T-cell (primary cell): ENCODE measurements at regions not wholly inside any gene's neighbourhood (a gene's known extent, or its start where the extent isn't known, plus 50 kb on each side); places are given as distances from the start of the nearest gene placed in this dataset.
"Not testable (repeated sequence)": the region's sequence is repeated elsewhere in the genome, so short reads cannot be mapped to it uniquely, and the experiment has no call there.

Source experiments
- ATAC-seq, 4 experiments: fragments of 200-7000 bp in 3 of 4; fragments of 150-1000 bp in 1 of 4; cut with Tn5 transposase; replicated peaks in 1 of 4; 1 replicate in 3 of 4; 2 replicates in 1 of 4; pipeline ENCODE4 v1.10.0; 2021; ENCODE audit warnings: moderate library complexity in 3 of 4, mild to moderate bottlenecking in 2 of 4, moderate number of reproducible peaks in 1 of 4
- CTCF ChIA-PET, 2 donors: fragments of 300-600 bp; sonication (Branson Sonifier 250); formaldehyde crosslinking; loops; one replicate each; lab custom pipeline; 2022; ENCODE audit warnings: antibody characterized with exemption in 2 of 2; lab: Charles Lee
- POLR2A ChIA-PET, 2 donors: fragments of 300-600 bp; sonication (Branson Sonifier 250); formaldehyde crosslinking; loops; one replicate each; lab custom pipeline; 2022; ENCODE audit warnings: antibody characterized with exemption in 2 of 2; lab: Charles Lee
- DNase-seq, 35 experiments: peaks; one replicate each; pipeline versions ENCODE4 v3.0.0 to v3.0.0-alpha.2; 2013 to 2023
- H3K27ac ChIP-seq: one replicate; pipeline ENCODE4 v1.5.1; 2013; ENCODE audit warnings: low read length
- H3K27me3 ChIP-seq, 2 experiments: replicated peaks in 1 of 2; 1 replicate in 1 of 2; 2 replicates in 1 of 2; pipeline versions ENCODE4 v1.6.1 to v1.7.0; 2013; ENCODE audit warnings: low read length in 1 of 2, mixed read lengths in 1 of 2; ENCODE audit not compliant: control insufficient read depth in 2 of 2, insufficient read depth in 2 of 2; ENCODE audit errors: extremely low read depth in 1 of 2
- H3K36me3 ChIP-seq, 2 donors: 1 replicate in 1 of 2; 2 replicates in 1 of 2; pipeline versions ENCODE4 v1.6.1 to v1.7.0; 2013; ENCODE audit warnings: low read length in 1 of 2; ENCODE audit not compliant: control insufficient read depth in 2 of 2, insufficient read depth in 1 of 2; ENCODE audit errors: extremely low read depth in 1 of 2
- H3K4me1 ChIP-seq, 2 experiments: 1 replicate in 1 of 2; 2 replicates in 1 of 2; pipeline versions ENCODE4 v1.6.1 to v1.7.0; 2013; ENCODE audit warnings: low read length in 2 of 2, mixed read lengths in 1 of 2; ENCODE audit not compliant: insufficient read depth in 2 of 2, control insufficient read depth in 1 of 2; ENCODE audit errors: extremely low read depth in 1 of 2
- H3K4me3 ChIP-seq, 2 donors: 1 replicate in 1 of 2; 2 replicates in 1 of 2; pipeline versions ENCODE4 v1.5.1 to v1.7.0; 2013; ENCODE audit warnings: mild to moderate bottlenecking in 2 of 2, low read length in 1 of 2, moderate library complexity in 1 of 2; ENCODE audit not compliant: control insufficient read depth in 1 of 2; ENCODE audit errors: extremely low read depth in 1 of 2
- H3K9me3 ChIP-seq: 2 replicates; pipeline ENCODE4 v1.7.0; 2013
- H3K27ac Mint-ChIP-seq, 2 donors: one replicate each; pipeline ENCODE4 v1.8.0; 2020 to 2021; ENCODE audit warnings: mild to moderate bottlenecking in 2 of 2, mixed read lengths in 2 of 2
- H3K27me3 Mint-ChIP-seq, 2 donors: one replicate each; pipeline ENCODE4 v1.8.0; 2021 to 2022; ENCODE audit warnings: mixed read lengths in 2 of 2
- H3K36me3 Mint-ChIP-seq: one replicate; pipeline ENCODE4 v1.8.0; 2021; ENCODE audit warnings: mixed read lengths
- H3K4me1 Mint-ChIP-seq, 3 donors: one replicate each; pipeline ENCODE4 v1.8.0; 2020 to 2022; ENCODE audit warnings: mixed read lengths in 3 of 3, mild to moderate bottlenecking in 1 of 3
- H3K4me3 Mint-ChIP-seq, 3 donors: one replicate each; pipeline ENCODE4 v1.8.0; 2020 to 2022; ENCODE audit warnings: mild to moderate bottlenecking in 3 of 3, mixed read lengths in 3 of 3, moderate library complexity in 3 of 3
- H3K9me3 Mint-ChIP-seq, 3 donors: one replicate each; pipeline ENCODE4 v1.8.0; 2020 to 2022; ENCODE audit warnings: mixed read lengths in 3 of 3
- WGBS: methylation state at CpG from one replicate; pipeline ENCODE4 v1.1.5; 2013; ENCODE audit warnings: missing lambda C conversion rate; ENCODE audit not compliant: insufficient coverage; 5-methylcytosine and 5-hydroxymethylcytosine counted together

- ATAC-seq (no peak), DNase-seq (no peak)
- no peak overlapping the region for H3K4me3 ChIP-seq
- no peak overlapping the region for H3K4me3 Mint-ChIP-seq
- no peaks in the 10 kb centered on the region for H3K36me3 ChIP-seq
- H3K4me1 Mint-ChIP-seq, result no peaks in the 10 kb centered on the region
- peaks cover 0 to 2% of the 10 kb centered on the region in 2 experiments for H3K27me3 ChIP-seq
- no peaks in the 10 kb centered on the region for H3K9me3 ChIP-seq
- ChIA-PET POLR2A (interaction anchor here in 1 of 2 donors (0.6 kb wide), 1 partner anchor 9 kb away, joined by 3 read pairs; no protein-coding TSS in a partner anchor), CTCF (no interaction called here)
- H3K27ac ChIP-seq, result no peak overlapping the region
- H3K27me3 Mint-ChIP-seq, result peaks cover 11 to 29% of the 10 kb centered on the region in 2 donors
- H3K9me3 Mint-ChIP-seq, result no peaks in the 10 kb centered on the region
- 92% methylated on average over 3 of the region's 10 CpGs for WGBS
- H3K36me3 Mint-ChIP-seq, result no peaks in the 10 kb centered on the region
- H3K4me1 ChIP-seq, result no peaks in the 10 kb centered on the region
- H3K27ac Mint-ChIP-seq, result no peak overlapping the region
Measured at GRCh38 chr10:28768227-28768626, 90.9 kb downstream of the BAMBI start.

- POLR2A ChIA-PET, result no interaction called here
- 8% methylated on average over 3 of the region's 4 CpGs for WGBS
- H3K27ac Mint-ChIP-seq, result no peak overlapping the region
Measured at GRCh38 chr10:28769091-28769604, 91.8 kb downstream of the BAMBI start.

GRCh38 chr10:28771580-28772090, 94.3 kb downstream of the BAMBI start:
- peaks cover 6 to 22% of the 10 kb centered on the region in 2 donors for H3K27me3 Mint-ChIP-seq
- H3K27ac ChIP-seq, POLR2A ChIA-PET, H3K4me3 Mint-ChIP-seq, ATAC-seq, H3K9me3 Mint-ChIP-seq, H3K4me1 ChIP-seq, DNase-seq, H3K36me3 ChIP-seq, H3K4me1 Mint-ChIP-seq, H3K27ac Mint-ChIP-seq, H3K36me3 Mint-ChIP-seq, H3K27me3 ChIP-seq, H3K4me3 ChIP-seq, H3K9me3 ChIP-seq, CTCF ChIA-PET: not testable (repeated sequence)
- 92% methylated on average over 22 of the region's 36 CpGs for WGBS

More at GRCh38 chr10:28769091-28769604, 91.8 kb downstream of the BAMBI start:
- H3K27ac ChIP-seq, result no peak overlapping the region
- Mint-ChIP-seq H3K9me3 (no peaks in the 10 kb centered on the region), H3K36me3 (no peaks in the 10 kb centered on the region), H3K27me3 (peaks cover 9 to 32% of the 10 kb centered on the region in 2 donors), H3K4me3 (no peak overlapping the region), H3K4me1 (no peaks in the 10 kb centered on the region)
- ATAC-seq, result no peak
- no peak for DNase-seq
- CTCF ChIA-PET, result no interaction called here
- no peak overlapping the region for H3K4me3 ChIP-seq
- H3K27me3 ChIP-seq, result peaks cover 0 to 2% of the 10 kb centered on the region in 2 experiments
- no peaks in the 10 kb centered on the region for H3K9me3 ChIP-seq
- no peaks in the 10 kb centered on the region for H3K36me3 ChIP-seq
- no peaks in the 10 kb centered on the region for H3K4me1 ChIP-seq

- Mint-ChIP-seq H3K27me3 (peaks cover 5 to 6% of the 10 kb centered on the region in 2 donors), H3K27ac (no peak overlapping the region), H3K4me1 (no peaks in the 10 kb centered on the region), H3K9me3 (peaks cover 0 to 8% (median 0%) of the 10 kb centered on the region in 3 donors), H3K4me3 (no peak overlapping the region), H3K36me3 (no peaks in the 10 kb centered on the region)
- H3K4me3 ChIP-seq, result no peak overlapping the region
- H3K36me3 ChIP-seq, result no peaks in the 10 kb centered on the region
- DNase-seq (no peak), ATAC-seq (no peak)
- WGBS, result 80% methylated on average over 1 of the region's 4 CpGs
- no peaks in the 10 kb centered on the region for H3K9me3 ChIP-seq
- H3K4me1 ChIP-seq, result no peaks in the 10 kb centered on the region
- ChIA-PET CTCF (no interaction called here), POLR2A (no interaction called here)
- H3K27ac ChIP-seq, result no peak overlapping the region
- H3K27me3 ChIP-seq, result no peaks in the 10 kb centered on the region
Measured at GRCh38 chr10:28774051-28774995, 97.0 kb downstream of the BAMBI start.

GRCh38 chr10:28775773-28776172, 98.5 kb downstream of the BAMBI start:
- CTCF ChIA-PET, result interaction anchor here in 1 of 2 donors (0.7 kb wide), 1 partner anchor 112 kb away, joined by 4 read pairs; no protein-coding TSS in a partner anchor
- ATAC-seq (no peak), DNase-seq (no peak)
- peaks cover 0 to 8% (median 0%) of the 10 kb centered on the region in 3 donors for H3K9me3 Mint-ChIP-seq
- H3K27me3 ChIP-seq, result peaks cover 0 to 4% of the 10 kb centered on the region in 2 experiments
- no peak overlapping the region for H3K27ac Mint-ChIP-seq
- H3K27ac ChIP-seq, result no peak overlapping the region
- 80% methylated on average over 2 of the region's 3 CpGs for WGBS
- H3K4me3 Mint-ChIP-seq, result no peak overlapping the region
- H3K36me3 ChIP-seq, result no peaks in the 10 kb centered on the region
- no peaks in the 10 kb centered on the region for H3K4me1 ChIP-seq
- no peaks in the 10 kb centered on the region for H3K9me3 ChIP-seq
- no peaks in the 10 kb centered on the region for H3K4me1 Mint-ChIP-seq
- H3K36me3 Mint-ChIP-seq, result no peaks in the 10 kb centered on the region
- H3K27me3 Mint-ChIP-seq, result peaks cover 2 to 4% of the 10 kb centered on the region in 2 donors
- H3K4me3 ChIP-seq, result no peak overlapping the region
- POLR2A ChIA-PET, result no interaction called here

GRCh38 chr10:28776519-28776918, 99.2 kb downstream of the BAMBI start:
- WGBS, result 100% methylated on average over 1 of the region's 2 CpGs

More at GRCh38 chr10:28776519-28776918, 99.2 kb downstream of the BAMBI start:
- Mint-ChIP-seq H3K27me3 (peaks cover 2 to 8% of the 10 kb centered on the region in 2 donors), H3K36me3 (no peaks in the 10 kb centered on the region), H3K9me3 (peaks cover 0 to 8% (median 0%) of the 10 kb centered on the region in 3 donors), H3K27ac (no peak overlapping the region), H3K4me1 (no peaks in the 10 kb centered on the region), H3K4me3 (no peak overlapping the region)
- Histone ChIP-seq H3K9me3 (no peaks in the 10 kb centered on the region), H3K4me3 (no peak overlapping the region), H3K27ac (no peak overlapping the region), H3K4me1 (no peaks in the 10 kb centered on the region), H3K36me3 (no peaks in the 10 kb centered on the region), H3K27me3 (peaks cover 0 to 4% of the 10 kb centered on the region in 2 experiments)
- ChIA-PET CTCF (no interaction called here), POLR2A (no interaction called here)
- DNase-seq, result no peak
- no peak for ATAC-seq
